H9 (cell line): ENCODE measurements at regions not wholly inside any gene's neighbourhood (a gene's known extent, or its start where the extent isn't known, plus 50 kb on each side); places are given as distances from the start of the nearest gene placed in this dataset.

Experiments used
- DNase-seq: peaks from one replicate; pipeline ENCODE4 v3.0.0-alpha.2; 2017
- H2AFZ ChIP-seq: one replicate; pipeline ENCODE4 v1.6.1; 2013; ENCODE audit warnings: mild to moderate bottlenecking, low read length, control low read depth, moderate library complexity
- H2AK5ac ChIP-seq: 2 replicates; pipeline ENCODE4 v1.6.1; 2013; ENCODE audit warnings: low read length, control low read depth, mixed read lengths; ENCODE audit not compliant: insufficient read length
- H2BK120ac ChIP-seq: one replicate; pipeline ENCODE4 v1.6.1; 2013; ENCODE audit warnings: low read depth, mild to moderate bottlenecking, low read length, control low read depth, inconsistent platforms; ENCODE audit not compliant: poor library complexity, severe bottlenecking
- H2BK12ac ChIP-seq: 2 replicates; pipeline ENCODE4 v1.6.1; 2013; ENCODE audit warnings: low read length, control low read depth, mixed read lengths, low read depth; ENCODE audit not compliant: insufficient read length
- H2BK15ac ChIP-seq: 2 replicates; pipeline ENCODE4 v1.6.1; 2013; ENCODE audit warnings: low read depth, low read length, control low read depth
- H2BK20ac ChIP-seq: one replicate; pipeline ENCODE4 v1.6.1; 2013; ENCODE audit warnings: low read depth, mild to moderate bottlenecking, low read length, control low read depth, inconsistent platforms; ENCODE audit not compliant: poor library complexity, severe bottlenecking
- H2BK5ac ChIP-seq: 2 replicates; pipeline ENCODE4 v1.6.1; 2013; ENCODE audit warnings: low read length, control low read depth, mixed read lengths; ENCODE audit not compliant: insufficient read length
- H3K14ac ChIP-seq: 2 replicates; pipeline ENCODE4 v1.6.1; 2013; ENCODE audit warnings: low read length, control low read depth; ENCODE audit not compliant: insufficient read depth
- H3K18ac ChIP-seq: 2 replicates; pipeline ENCODE4 v1.6.1; 2013; ENCODE audit warnings: low read depth, mild to moderate bottlenecking, mixed read lengths, low read length, control low read depth; ENCODE audit not compliant: insufficient read length
- H3K23ac ChIP-seq: 2 replicates; pipeline ENCODE4 v1.6.1; 2013; ENCODE audit warnings: low read length, control low read depth, mixed read lengths, low read depth; ENCODE audit not compliant: insufficient read length
- H3K23me2 ChIP-seq: 2 replicates; pipeline ENCODE4 v1.6.1; 2013; ENCODE audit warnings: low read depth, mild to moderate bottlenecking, mixed read lengths, low read length, control low read depth; ENCODE audit not compliant: insufficient read length, poor library complexity, severe bottlenecking
- H3K27ac ChIP-seq: 2 replicates; pipeline ENCODE4 v1.5.1; 2013; ENCODE audit warnings: low read length, control low read depth, mixed read lengths, low read depth; ENCODE audit not compliant: insufficient read length
- H3K27me3 ChIP-seq: 2 replicates; pipeline ENCODE4 v1.6.1; 2013; ENCODE audit warnings: low read length, control low read depth, inconsistent platforms; ENCODE audit not compliant: insufficient read depth
- H3K4ac ChIP-seq: 2 replicates; pipeline ENCODE4 v1.6.1; 2013; ENCODE audit warnings: low read depth, mild to moderate bottlenecking, control low read depth, inconsistent platforms, low read length, moderate library complexity
- H3K4me1 ChIP-seq: 2 replicates; pipeline ENCODE4 v1.6.1; 2013; ENCODE audit warnings: low read length, control low read depth, inconsistent platforms; ENCODE audit not compliant: insufficient read depth
- H3K4me2 ChIP-seq: 2 replicates; pipeline ENCODE4 v1.6.1; 2013; ENCODE audit warnings: low read length, control low read depth, mixed read lengths; ENCODE audit not compliant: insufficient read length, insufficient read depth
- H3K56ac ChIP-seq: 2 replicates; pipeline ENCODE4 v1.6.1; 2013; ENCODE audit warnings: low read depth, mild to moderate bottlenecking, mixed read lengths, low read length, control low read depth; ENCODE audit not compliant: insufficient read length
- H3K79me1 ChIP-seq: 2 replicates; pipeline ENCODE4 v1.6.1; 2013; ENCODE audit warnings: low read depth, mild to moderate bottlenecking, moderate library complexity, low read length, control low read depth, inconsistent platforms; ENCODE audit not compliant: insufficient read depth, poor library complexity, severe bottlenecking
- H3K79me2 ChIP-seq: 2 replicates; pipeline ENCODE4 v1.6.1; 2013; ENCODE audit warnings: low read length, control low read depth, inconsistent platforms; ENCODE audit not compliant: insufficient read depth
- H3K9ac ChIP-seq: 2 replicates; pipeline ENCODE4 v1.6.1; 2013; ENCODE audit warnings: low read length, control low read depth, mixed read lengths; ENCODE audit not compliant: insufficient read length; ENCODE audit errors: extremely low read depth
- H3K9me3 ChIP-seq: one replicate; pipeline ENCODE4 v1.6.1; 2013; ENCODE audit warnings: low read depth, low read length, inconsistent platforms; ENCODE audit not compliant: control insufficient read depth
- H3T11ph ChIP-seq: one replicate; pipeline ENCODE4 v1.6.1; 2013; ENCODE audit warnings: mild to moderate bottlenecking, low read length, control low read depth, inconsistent platforms
- H4K20me1 ChIP-seq: one replicate; pipeline ENCODE4 v1.6.1; 2013; ENCODE audit not compliant: control insufficient read depth, insufficient read length, insufficient read depth
- H4K5ac ChIP-seq: 2 replicates; pipeline ENCODE4 v1.6.1; 2013; ENCODE audit warnings: low read depth, mild to moderate bottlenecking, mixed read lengths, low read length, control low read depth; ENCODE audit not compliant: insufficient read length
- H4K8ac ChIP-seq: replicated peaks from 2 replicates; pipeline ENCODE4 v1.6.1; 2013; ENCODE audit warnings: low read length, control low read depth, mixed read lengths, low read depth; ENCODE audit not compliant: insufficient read length
- H4K91ac ChIP-seq: 2 replicates; pipeline ENCODE4 v1.6.1; 2013; ENCODE audit warnings: low read depth, mild to moderate bottlenecking, moderate library complexity, mixed read lengths, low read length, control low read depth; ENCODE audit not compliant: insufficient read length
- H3K27ac Mint-ChIP-seq, 3 experiments: 2 replicates in 2 of 3; 3 replicates in 1 of 3; pipeline ENCODE4 v1.8.0; 2020 to 2021; ENCODE audit warnings: mixed read lengths in 3 of 3, mild to moderate bottlenecking in 1 of 3, moderate library complexity in 1 of 3
- H3K27me3 Mint-ChIP-seq: 2 replicates; pipeline ENCODE4 v1.8.0; 2021; ENCODE audit warnings: low read depth, mild to moderate bottlenecking, moderate library complexity, mixed read lengths
- H3K36me3 Mint-ChIP-seq, 3 experiments: 2 replicates in 2 of 3; 3 replicates in 1 of 3; pipeline ENCODE4 v1.8.0; 2020 to 2021; ENCODE audit warnings: low read depth in 3 of 3, mixed read lengths in 3 of 3; ENCODE audit not compliant: insufficient read depth in 1 of 3
- H3K4me1 Mint-ChIP-seq, 2 experiments: 2 replicates each; pipeline ENCODE4 v1.8.0; 2020; ENCODE audit warnings: mixed read lengths in 2 of 2
- H3K4me3 Mint-ChIP-seq, 2 experiments: 2 replicates in 1 of 2; 3 replicates in 1 of 2; pipeline ENCODE4 v1.8.0; 2020 to 2021; ENCODE audit warnings: mild to moderate bottlenecking in 2 of 2, mixed read lengths in 2 of 2, moderate library complexity in 1 of 2
- H3K9me3 Mint-ChIP-seq, 2 experiments: 2 replicates in 1 of 2; 3 replicates in 1 of 2; pipeline ENCODE4 v1.8.0; 2020; ENCODE audit warnings: mild to moderate bottlenecking in 2 of 2, mixed read lengths in 2 of 2, moderate library complexity in 1 of 2
- whole genome bisulfite sequencing: extraction: QIAGEN DNeasy Blood & Tissue Kit; methylation state at CpG from one replicate; pipeline ENCODE4 v1.1.7; 2013; ENCODE audit warnings: missing lambda C conversion rate, low lambda C conversion rate, mixed read lengths; ENCODE audit not compliant: insufficient read length; ENCODE audit errors: extremely low coverage; 5-methylcytosine and 5-hydroxymethylcytosine counted together
- TF ChIP-seq, protein P1 (sequence below): fragments of 200-600 bp; sonication (generic); conservative IDR thresholded peaks from 3 replicates; pipeline ENCODE4 v1.8.0; 2021; ENCODE audit warnings: antibody characterized with exemption, mild to moderate bottlenecking

- Histone ChIP-seq H3K23me2 (no peaks in the 10 kb centered on the region), H2BK120ac (no peak overlapping the region), H3K27me3 (no peaks in the 10 kb centered on the region), H4K5ac (no peak overlapping the region), H3K9me3 (no peaks in the 10 kb centered on the region), H3K56ac (no peak overlapping the region), H3K14ac (no peak overlapping the region), H3K4me1 (peaks cover 5% of the 10 kb centered on the region; the same call in 1 of the 2 replicates), H3K27ac (peak overlapping the region; percentile 76), H2BK20ac (no peak overlapping the region), H3K4me2 (no peak overlapping the region), H3K4ac (no peak overlapping the region), H4K20me1 (no peaks in the 10 kb centered on the region), H3K23ac (no peak overlapping the region), H2BK12ac (no peak overlapping the region), H3K79me2 (no peaks in the 10 kb centered on the region), H2BK15ac (no peak overlapping the region), H2AFZ (no peak overlapping the region), H3K79me1 (no peaks in the 10 kb centered on the region), H2BK5ac (no peak overlapping the region), H4K8ac (no peak overlapping the region), H3K18ac (no peak overlapping the region), H4K91ac (no peak overlapping the region), H3K9ac (no peak overlapping the region), H3T11ph (no peak overlapping the region), H2AK5ac (no peak overlapping the region)
- Mint-ChIP-seq H3K27ac (peak overlapping the region; percentile 49 to 92 (median 83); a peak in 6 of 7 replicates), H3K4me1 (peaks cover 62 to 65% of the 10 kb centered on the region in 2 experiments), H3K4me3 (no peak overlapping the region), H3K27me3 (0 out of 2 replicates have a peak, but pooled peaks cover 2% of the 10 kb centered on the region), H3K9me3 (peaks cover 3% of the 10 kb centered on the region in 2 experiments; a peak in 3 of 5 replicates), H3K36me3 (peaks cover 8 to 19% (median 14%) of the 10 kb centered on the region in 3 experiments)
- no CpG with 5 or more reads among the region's 4 CpGs for WGBS
- no peak for DNase-seq
- TF ChIP-seq, protein P1, sequence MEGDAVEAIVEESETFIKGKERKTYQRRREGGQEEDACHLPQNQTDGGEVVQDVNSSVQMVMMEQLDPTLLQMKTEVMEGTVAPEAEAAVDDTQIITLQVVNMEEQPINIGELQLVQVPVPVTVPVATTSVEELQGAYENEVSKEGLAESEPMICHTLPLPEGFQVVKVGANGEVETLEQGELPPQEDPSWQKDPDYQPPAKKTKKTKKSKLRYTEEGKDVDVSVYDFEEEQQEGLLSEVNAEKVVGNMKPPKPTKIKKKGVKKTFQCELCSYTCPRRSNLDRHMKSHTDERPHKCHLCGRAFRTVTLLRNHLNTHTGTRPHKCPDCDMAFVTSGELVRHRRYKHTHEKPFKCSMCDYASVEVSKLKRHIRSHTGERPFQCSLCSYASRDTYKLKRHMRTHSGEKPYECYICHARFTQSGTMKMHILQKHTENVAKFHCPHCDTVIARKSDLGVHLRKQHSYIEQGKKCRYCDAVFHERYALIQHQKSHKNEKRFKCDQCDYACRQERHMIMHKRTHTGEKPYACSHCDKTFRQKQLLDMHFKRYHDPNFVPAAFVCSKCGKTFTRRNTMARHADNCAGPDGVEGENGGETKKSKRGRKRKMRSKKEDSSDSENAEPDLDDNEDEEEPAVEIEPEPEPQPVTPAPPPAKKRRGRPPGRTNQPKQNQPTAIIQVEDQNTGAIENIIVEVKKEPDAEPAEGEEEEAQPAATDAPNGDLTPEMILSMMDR: no peak
Measured at GRCh38 chr3:106825962-106826605, 551.2 kb upstream of the CCDC54 start.
